A673 (cell line): ENCODE measurements at regions not wholly inside any gene's neighbourhood (a gene's known extent, or its start where the extent isn't known, plus 50 kb on each side); places are given as distances from the start of the nearest gene placed in this dataset.

Source experiments
- BruUV-seq: library from RNA; stranded (reverse); fragments of 400-500 nt; replicated peaks from 2 replicates; lab custom pipeline; 2021; lab: Mats Ljungman, UMichigan
- CTCF ChIA-PET: fragments of 300-600 bp; sonication (Branson Sonifier 250); formaldehyde crosslinking; loops from one replicate; lab custom pipeline; 2022; ENCODE audit warnings: antibody characterized with exemption; lab: Charles Lee
- POLR2A ChIA-PET: fragments of 300-600 bp; sonication (Branson Sonifier 250); formaldehyde crosslinking; loops from one replicate; lab custom pipeline; 2022; ENCODE audit warnings: antibody characterized with exemption; ENCODE audit not compliant: low non-redundant PET; lab: Charles Lee
- DNase-seq: peaks from one replicate; pipeline ENCODE4 v3.0.0-alpha.2; 2015; ENCODE audit warnings: low spot score
- H3K27ac ChIP-seq: fragments of 200-600 bp; sonication (generic); 2 replicates; pipeline ENCODE4 v1.5.1; 2016; ENCODE audit warnings: mixed run types, low read depth, mild to moderate bottlenecking, mixed read lengths, antibody characterized with exemption, low read length; ENCODE audit not compliant: poor library complexity, severe bottlenecking
- H3K27me3 ChIP-seq: fragments of 200-600 bp; sonication (generic); replicated peaks from 2 replicates; pipeline ENCODE4 v1.6.1; 2017; ENCODE audit warnings: mixed run types, low read depth, mild to moderate bottlenecking, mixed read lengths, antibody characterized with exemption, low read length; ENCODE audit not compliant: insufficient read depth, poor library complexity
- H3K36me3 ChIP-seq: fragments of 200-600 bp; sonication (generic); 2 replicates; pipeline ENCODE4 v1.6.1; 2016; ENCODE audit warnings: mixed run types, mild to moderate bottlenecking, mixed read lengths, antibody characterized with exemption, low read length; ENCODE audit not compliant: insufficient read depth, poor library complexity, severe bottlenecking
- H3K4me1 ChIP-seq: fragments of 200-600 bp; sonication (generic); 2 replicates; pipeline ENCODE4 v1.6.1; 2017; ENCODE audit warnings: mixed run types, mild to moderate bottlenecking, mixed read lengths, antibody characterized with exemption, low read length; ENCODE audit not compliant: insufficient read depth, poor library complexity, severe bottlenecking
- H3K4me3 ChIP-seq: fragments of 200-600 bp; sonication (generic); 2 replicates; pipeline ENCODE4 v1.5.1; 2016; ENCODE audit warnings: low read depth, mixed run types, mild to moderate bottlenecking, mixed read lengths, low read length; ENCODE audit not compliant: poor library complexity, severe bottlenecking
- H3K9me3 ChIP-seq: fragments of 200-600 bp; sonication (generic); 2 replicates; pipeline ENCODE4 v1.6.1; 2016; ENCODE audit warnings: mixed run types, low read depth, mild to moderate bottlenecking, mixed read lengths, antibody characterized with exemption, low read length; ENCODE audit not compliant: poor library complexity, severe bottlenecking
- EZH2 ChIP-seq: fragments of 200-600 bp; sonication (generic); IDR thresholded peaks from 2 replicates; pipeline ENCODE4 v1.6.1; 2017; ENCODE audit warnings: borderline replicate concordance, low read depth, mild to moderate bottlenecking, mixed read lengths, antibody characterized with exemption, low read length; ENCODE audit not compliant: poor library complexity, severe bottlenecking
- intact Hi-C: fragments of 100-400 bp; cut with micrococcal nuclease; formaldehyde crosslinking; loops from one replicate; pipeline ENCODE4 v1.10.0; 2022; ENCODE audit not compliant: unreplicated experiment
- TF ChIP-seq, protein P1 (sequence below): fragments of 300-800, 200-600 bp; sonication (generic); conservative IDR thresholded peaks from 2 replicates; pipeline ENCODE4 v1.5.1; 2017; ENCODE audit warnings: low read depth, mild to moderate bottlenecking, antibody characterized with exemption, low read length, moderate library complexity, mixed read lengths

- H3K4me3 ChIP-seq, result no peak overlapping the region
- TF ChIP-seq, protein P1, sequence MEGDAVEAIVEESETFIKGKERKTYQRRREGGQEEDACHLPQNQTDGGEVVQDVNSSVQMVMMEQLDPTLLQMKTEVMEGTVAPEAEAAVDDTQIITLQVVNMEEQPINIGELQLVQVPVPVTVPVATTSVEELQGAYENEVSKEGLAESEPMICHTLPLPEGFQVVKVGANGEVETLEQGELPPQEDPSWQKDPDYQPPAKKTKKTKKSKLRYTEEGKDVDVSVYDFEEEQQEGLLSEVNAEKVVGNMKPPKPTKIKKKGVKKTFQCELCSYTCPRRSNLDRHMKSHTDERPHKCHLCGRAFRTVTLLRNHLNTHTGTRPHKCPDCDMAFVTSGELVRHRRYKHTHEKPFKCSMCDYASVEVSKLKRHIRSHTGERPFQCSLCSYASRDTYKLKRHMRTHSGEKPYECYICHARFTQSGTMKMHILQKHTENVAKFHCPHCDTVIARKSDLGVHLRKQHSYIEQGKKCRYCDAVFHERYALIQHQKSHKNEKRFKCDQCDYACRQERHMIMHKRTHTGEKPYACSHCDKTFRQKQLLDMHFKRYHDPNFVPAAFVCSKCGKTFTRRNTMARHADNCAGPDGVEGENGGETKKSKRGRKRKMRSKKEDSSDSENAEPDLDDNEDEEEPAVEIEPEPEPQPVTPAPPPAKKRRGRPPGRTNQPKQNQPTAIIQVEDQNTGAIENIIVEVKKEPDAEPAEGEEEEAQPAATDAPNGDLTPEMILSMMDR, result no peak
- TF ChIP-seq EZH2, result no peak
- no TSS peak for BruUV-seq
- POLR2A ChIA-PET, result no interaction called here
- H3K27me3 ChIP-seq, result no peaks in the 10 kb centered on the region
- H3K9me3 ChIP-seq, result peaks cover 4% of the 10 kb centered on the region
- no peaks in the 10 kb centered on the region for H3K36me3 ChIP-seq
- CTCF ChIA-PET, result no interaction called here
- no peak for DNase-seq
- no peaks in the 10 kb centered on the region for H3K4me1 ChIP-seq
- intact Hi-C loops, result no loop called here
- no peak overlapping the region for H3K27ac ChIP-seq
Observed at GRCh38 chr5:117740268-117740667, 1165.6 kb upstream of the SEMA6A start.

- Histone ChIP-seq H3K27me3 (no peaks in the 10 kb centered on the region), H3K4me1 (no peaks in the 10 kb centered on the region), H3K9me3 (peaks cover 4% of the 10 kb centered on the region), H3K27ac (no peak overlapping the region), H3K36me3 (no peaks in the 10 kb centered on the region), H3K4me3 (no peak overlapping the region)
- TF ChIP-seq, protein P1, result no peak
- no peak for TF ChIP-seq EZH2
- BruUV-seq, result no TSS peak
- ChIA-PET CTCF (no interaction called here), POLR2A (no interaction called here)
- intact Hi-C loops, result no loop called here
- DNase-seq, result no peak
Observed at GRCh38 chr5:117738571-117738970, 1163.9 kb upstream of the SEMA6A start.

GRCh38 chr5:117736698-117737097 lies 1162.1 kb upstream of the SEMA6A start:
- no peaks in the 10 kb centered on the region for H3K27me3 ChIP-seq
- intact Hi-C loops, result no loop called here
- H3K4me1 ChIP-seq, result no peaks in the 10 kb centered on the region
- BruUV-seq, result no TSS peak
- POLR2A ChIA-PET, result interaction anchor here (0.6 kb wide), 1 partner anchor 382 kb away, joined by 3 read pairs; no protein-coding TSS in a partner anchor
- CTCF ChIA-PET, result no interaction called here
- TF ChIP-seq, protein P1, result no peak
- no peak for TF ChIP-seq EZH2
- no peak overlapping the region for H3K27ac ChIP-seq
- no peak overlapping the region for H3K4me3 ChIP-seq
- no peaks in the 10 kb centered on the region for H3K36me3 ChIP-seq
- H3K9me3 ChIP-seq, result peaks cover 4% of the 10 kb centered on the region
- no peak for DNase-seq
